ENCODE measurements at regions not wholly inside any gene's neighbourhood (a gene's known extent, or its start where the extent isn't known, plus 50 kb on each side); places are given as distances from the start of the nearest gene placed in this dataset.

DNA sequence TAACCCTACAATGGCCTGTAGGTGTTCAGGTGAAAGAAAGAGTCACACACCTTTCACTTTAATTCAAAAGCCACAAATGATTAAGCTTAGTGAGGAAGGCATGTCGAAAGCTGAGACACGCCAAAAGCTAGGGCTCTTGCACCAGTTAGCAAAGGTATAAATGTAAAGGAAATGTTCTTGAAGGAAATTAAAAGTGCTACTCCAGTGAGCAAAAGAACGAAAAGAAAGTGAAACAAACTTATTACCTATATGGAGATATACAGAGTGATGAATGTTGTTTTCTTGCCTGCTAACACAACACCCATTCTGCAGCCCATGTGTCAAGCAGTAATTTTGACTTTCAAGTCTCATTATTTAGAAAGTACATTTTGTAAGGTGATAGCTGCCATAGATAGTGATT, 254.2 kb upstream of the SLC24A2 start (continued):
- TF ChIP-seq, protein P1, sequence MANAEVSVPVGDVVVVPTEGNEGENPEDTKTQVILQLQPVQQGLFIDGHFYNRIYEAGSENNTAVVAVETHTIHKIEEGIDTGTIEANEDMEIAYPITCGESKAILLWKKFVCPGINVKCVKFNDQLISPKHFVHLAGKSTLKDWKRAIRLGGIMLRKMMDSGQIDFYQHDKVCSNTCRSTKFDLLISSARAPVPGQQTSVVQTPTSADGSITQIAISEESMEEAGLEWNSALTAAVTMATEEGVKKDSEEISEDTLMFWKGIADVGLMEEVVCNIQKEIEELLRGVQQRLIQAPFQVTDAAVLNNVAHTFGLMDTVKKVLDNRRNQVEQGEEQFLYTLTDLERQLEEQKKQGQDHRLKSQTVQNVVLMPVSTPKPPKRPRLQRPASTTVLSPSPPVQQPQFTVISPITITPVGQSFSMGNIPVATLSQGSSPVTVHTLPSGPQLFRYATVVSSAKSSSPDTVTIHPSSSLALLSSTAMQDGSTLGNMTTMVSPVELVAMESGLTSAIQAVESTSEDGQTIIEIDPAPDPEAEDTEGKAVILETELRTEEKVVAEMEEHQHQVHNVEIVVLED (CRISPR knock-in tag; IDR thresholded peaks at IDR 0.05): no peak
- no peak for TF ChIP-seq ZNF263 (CRISPR knock-in tag; IDR thresholded peaks at IDR 0.05; ENCODE audit: borderline replicate concordance)
- TF ChIP-seq, protein P2, sequence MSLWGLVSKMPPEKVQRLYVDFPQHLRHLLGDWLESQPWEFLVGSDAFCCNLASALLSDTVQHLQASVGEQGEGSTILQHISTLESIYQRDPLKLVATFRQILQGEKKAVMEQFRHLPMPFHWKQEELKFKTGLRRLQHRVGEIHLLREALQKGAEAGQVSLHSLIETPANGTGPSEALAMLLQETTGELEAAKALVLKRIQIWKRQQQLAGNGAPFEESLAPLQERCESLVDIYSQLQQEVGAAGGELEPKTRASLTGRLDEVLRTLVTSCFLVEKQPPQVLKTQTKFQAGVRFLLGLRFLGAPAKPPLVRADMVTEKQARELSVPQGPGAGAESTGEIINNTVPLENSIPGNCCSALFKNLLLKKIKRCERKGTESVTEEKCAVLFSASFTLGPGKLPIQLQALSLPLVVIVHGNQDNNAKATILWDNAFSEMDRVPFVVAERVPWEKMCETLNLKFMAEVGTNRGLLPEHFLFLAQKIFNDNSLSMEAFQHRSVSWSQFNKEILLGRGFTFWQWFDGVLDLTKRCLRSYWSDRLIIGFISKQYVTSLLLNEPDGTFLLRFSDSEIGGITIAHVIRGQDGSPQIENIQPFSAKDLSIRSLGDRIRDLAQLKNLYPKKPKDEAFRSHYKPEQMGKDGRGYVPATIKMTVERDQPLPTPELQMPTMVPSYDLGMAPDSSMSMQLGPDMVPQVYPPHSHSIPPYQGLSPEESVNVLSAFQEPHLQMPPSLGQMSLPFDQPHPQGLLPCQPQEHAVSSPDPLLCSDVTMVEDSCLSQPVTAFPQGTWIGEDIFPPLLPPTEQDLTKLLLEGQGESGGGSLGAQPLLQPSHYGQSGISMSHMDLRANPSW (CRISPR knock-in tag; IDR thresholded peaks at IDR 0.05): no peak

DNA sequence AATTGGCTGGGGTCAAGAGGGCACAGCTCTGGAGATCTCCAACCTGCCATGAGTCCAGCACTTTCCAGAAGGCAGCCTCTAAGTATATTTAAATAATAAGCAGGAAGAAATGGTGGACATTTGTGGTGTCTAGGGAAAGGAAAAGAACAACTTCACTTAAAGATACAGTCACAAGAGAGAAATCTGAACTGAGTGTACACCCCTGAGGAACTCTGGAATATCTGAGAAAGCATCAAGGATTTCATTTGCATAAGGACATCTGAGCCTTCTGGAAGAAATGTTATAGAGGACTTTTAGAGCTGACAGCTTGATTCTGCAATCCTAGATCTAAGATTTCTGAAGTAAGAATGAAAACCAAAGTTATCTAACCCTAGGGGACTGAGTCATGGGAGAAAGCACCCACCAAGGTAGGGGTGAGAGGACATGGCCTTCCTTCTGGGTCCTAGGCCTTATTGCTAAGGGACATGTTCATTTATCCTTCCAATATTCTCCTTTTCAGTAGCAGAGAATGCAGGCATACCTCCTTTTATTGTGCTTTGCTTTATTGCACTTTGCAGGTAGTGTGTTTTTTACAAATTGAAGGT, 253.4 kb upstream of the SLC24A2 start:
- Histone ChIP-seq H3K27me3 (ENCODE audit: control insufficient read depth in 2 of 2, insufficient read depth in 2 of 2, low read length in 2 of 2) (no peaks in the 10 kb centered on the region), H3K27ac (ENCODE audit: extremely low read depth, low read depth, low read length) (no peak overlapping the region), H3K9ac (ENCODE audit: insufficient read depth in 1 of 2, low read depth in 2 of 2, low read length in 2 of 2) (no peak overlapping the region), H4K20me1 (replicated peaks; ENCODE audit: control insufficient read depth, insufficient read depth, low read length) (no peaks in the 10 kb centered on the region), H3K4me1 (replicated peaks in 1 of 2; ENCODE audit: control insufficient read depth in 2 of 2, insufficient read depth in 2 of 2, low read length in 2 of 2) (no peaks in the 10 kb centered on the region), H3K9me3 (replicated peaks; ENCODE audit: control insufficient read depth, insufficient read depth, low read depth, low read length) (no peaks in the 10 kb centered on the region), H2AFZ (ENCODE audit: low read depth, low read length) (no peak overlapping the region), H3K4me2 (ENCODE audit: insufficient read depth, low read length) (no peak overlapping the region), H3K4me3 (no peak overlapping the region), H3K9me1 (ENCODE audit: control insufficient read depth, insufficient read depth, low read length) (no peaks in the 10 kb centered on the region), H3K36me3 (ENCODE audit: control insufficient read depth, insufficient read depth, low read length) (no peaks in the 10 kb centered on the region), H3K79me2 (ENCODE audit: control insufficient read depth, insufficient read depth, low read length) (no peaks in the 10 kb centered on the region)
- in situ Hi-C loops (cut with MboI) (no loop called here), intact Hi-C loops (cut with micrococcal nuclease) (no loop called here)
- ChIA-PET POLR2A (no interaction called here), CTCF (ENCODE audit: low intra/inter-chr PET ratio) (no interaction called here)
- no TSS peak for BruUV-seq (replicated peaks)
- TF ChIP-seq, protein P3, sequence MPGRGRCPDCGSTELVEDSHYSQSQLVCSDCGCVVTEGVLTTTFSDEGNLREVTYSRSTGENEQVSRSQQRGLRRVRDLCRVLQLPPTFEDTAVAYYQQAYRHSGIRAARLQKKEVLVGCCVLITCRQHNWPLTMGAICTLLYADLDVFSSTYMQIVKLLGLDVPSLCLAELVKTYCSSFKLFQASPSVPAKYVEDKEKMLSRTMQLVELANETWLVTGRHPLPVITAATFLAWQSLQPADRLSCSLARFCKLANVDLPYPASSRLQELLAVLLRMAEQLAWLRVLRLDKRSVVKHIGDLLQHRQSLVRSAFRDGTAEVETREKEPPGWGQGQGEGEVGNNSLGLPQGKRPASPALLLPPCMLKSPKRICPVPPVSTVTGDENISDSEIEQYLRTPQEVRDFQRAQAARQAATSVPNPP (IDR thresholded peaks at IDR 0.05; ENCODE audit: borderline replicate concordance, insufficient read depth, insufficient read length): no peak
- no peak for TF ChIP-seq ADNP (tag; IDR thresholded peaks at IDR 0.05)
- TF ChIP-seq, protein P4, sequence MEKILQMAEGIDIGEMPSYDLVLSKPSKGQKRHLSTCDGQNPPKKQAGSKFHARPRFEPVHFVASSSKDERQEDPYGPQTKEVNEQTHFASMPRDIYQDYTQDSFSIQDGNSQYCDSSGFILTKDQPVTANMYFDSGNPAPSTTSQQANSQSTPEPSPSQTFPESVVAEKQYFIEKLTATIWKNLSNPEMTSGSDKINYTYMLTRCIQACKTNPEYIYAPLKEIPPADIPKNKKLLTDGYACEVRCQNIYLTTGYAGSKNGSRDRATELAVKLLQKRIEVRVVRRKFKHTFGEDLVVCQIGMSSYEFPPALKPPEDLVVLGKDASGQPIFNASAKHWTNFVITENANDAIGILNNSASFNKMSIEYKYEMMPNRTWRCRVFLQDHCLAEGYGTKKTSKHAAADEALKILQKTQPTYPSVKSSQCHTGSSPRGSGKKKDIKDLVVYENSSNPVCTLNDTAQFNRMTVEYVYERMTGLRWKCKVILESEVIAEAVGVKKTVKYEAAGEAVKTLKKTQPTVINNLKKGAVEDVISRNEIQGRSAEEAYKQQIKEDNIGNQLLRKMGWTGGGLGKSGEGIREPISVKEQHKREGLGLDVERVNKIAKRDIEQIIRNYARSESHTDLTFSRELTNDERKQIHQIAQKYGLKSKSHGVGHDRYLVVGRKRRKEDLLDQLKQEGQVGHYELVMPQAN (IDR thresholded peaks at IDR 0.05; ENCODE audit: borderline replicate concordance): no peak
- no peak for DNase-seq (ENCODE audit: extremely low read depth in 1 of 4, low spot score in 3 of 4)
- FAIRE-seq: no peak
- no peak for ATAC-seq
